K562 (cell line): ENCODE measurements at regions not wholly inside any gene's neighbourhood (a gene's known extent, or its start where the extent isn't known, plus 50 kb on each side); places are given as distances from the start of the nearest gene placed in this dataset.

Experiments
- ATAC-seq: fragments of 200-7000 bp; cut with Tn5 transposase; 3 replicates; pipeline ENCODE4 v1.9.1; 2020; ENCODE audit warnings: moderate library complexity
- BruUV-seq: library from RNA; stranded (reverse); fragments of 400-500 nt; replicated peaks from 2 replicates; lab custom pipeline; 2021; lab: Mats Ljungman, UMichigan
- CTCF ChIA-PET: fragments of 300-600 bp; formaldehyde crosslinking; extraction: SDS; loops from one replicate; lab custom pipeline; 2021; ENCODE audit warnings: low intra/inter-chr PET ratio; lab: Yijun Ruan, JAX
- POLR2A ChIA-PET: fragments of 300-600, 350-650 bp; sonication (Branson Sonifier 250); formaldehyde crosslinking; extraction: SDS; loops from one replicate; lab custom pipeline; 2021; ENCODE audit warnings: antibody characterized with exemption, inconsistent platforms; lab: Yijun Ruan, JAX
- DNase-seq, 4 experiments: peaks; one replicate each; pipeline versions ENCODE4 v3.0.0 to v3.0.0-alpha.2; 2011 to 2018; ENCODE audit warnings: low spot score in 3 of 4, mixed read lengths in 3 of 4; ENCODE audit errors: extremely low read depth in 1 of 4
- FAIRE-seq: peaks from 2 replicates; lab custom pipeline; 2011; peaks lifted over from hg19 to GRCh38; lab: Jason Lieb, UNC
- H2AFZ ChIP-seq: 2 replicates; pipeline ENCODE4 v1.6.0; 2011; ENCODE audit warnings: low read depth, low read length, control low read depth, inconsistent platforms
- H3K27ac ChIP-seq: fragments of 200-600 bp; 3 replicates; pipeline ENCODE4 v1.8.0; 2011; ENCODE audit warnings: low read depth, mild to moderate bottlenecking, control low read depth, inconsistent platforms, low read length, moderate library complexity, mixed read lengths; ENCODE audit errors: extremely low read depth
- H3K27me3 ChIP-seq, 2 experiments: fragments of 300-600 bp in 1 of 2; 2 replicates in 1 of 2; 3 replicates in 1 of 2; pipeline versions ENCODE4 v1.6.0 to v1.8.0; 2011; ENCODE audit warnings: inconsistent platforms in 2 of 2, low read length in 2 of 2, mild to moderate bottlenecking in 1 of 2, mixed read lengths in 1 of 2, moderate library complexity in 1 of 2; ENCODE audit not compliant: control insufficient read depth in 2 of 2, insufficient read depth in 2 of 2
- H3K36me3 ChIP-seq: fragments of 300-600 bp; 3 replicates; pipeline ENCODE4 v1.8.0; 2011; ENCODE audit warnings: mild to moderate bottlenecking, low read length, inconsistent platforms; ENCODE audit not compliant: control insufficient read depth, insufficient read depth
- H3K4me1 ChIP-seq, 2 experiments: fragments of 200-600 bp in 1 of 2; replicated peaks in 1 of 2; 2 replicates in 1 of 2; 3 replicates in 1 of 2; pipeline versions ENCODE4 v1.5.1 to v1.8.0; 2011; ENCODE audit warnings: inconsistent platforms in 2 of 2, low read length in 2 of 2, mild to moderate bottlenecking in 1 of 2, mixed read lengths in 1 of 2, moderate library complexity in 1 of 2; ENCODE audit not compliant: control insufficient read depth in 2 of 2, insufficient read depth in 2 of 2
- H3K4me2 ChIP-seq: 2 replicates; pipeline ENCODE4 v1.6.1; 2011; ENCODE audit warnings: low read length, control low read depth, inconsistent platforms, mixed read lengths; ENCODE audit not compliant: insufficient read depth
- H3K4me3 ChIP-seq: fragments of 200-600 bp; sonication (generic), shearing (Covaris generic); 2 replicates; pipeline ENCODE4 v1.5.1; 2016; ENCODE audit warnings: control low read depth, inconsistent platforms
- H3K79me2 ChIP-seq: fragments of 200-600 bp; 3 replicates; pipeline ENCODE4 v1.8.0; 2011; ENCODE audit warnings: low read length, inconsistent platforms; ENCODE audit not compliant: control insufficient read depth, insufficient read depth
- H3K9ac ChIP-seq, 2 experiments: 2 replicates each; pipeline versions ENCODE4 v1.6.0 to v1.6.1; 2011; ENCODE audit warnings: low read depth in 2 of 2, low read length in 2 of 2, control low read depth in 1 of 2, inconsistent platforms in 1 of 2, mild to moderate bottlenecking in 1 of 2, mixed read lengths in 1 of 2; ENCODE audit not compliant: insufficient read depth in 1 of 2
- H3K9me1 ChIP-seq: one replicate; pipeline ENCODE4 v1.6.0; 2011; ENCODE audit warnings: inconsistent platforms, mild to moderate bottlenecking, low read length, moderate library complexity; ENCODE audit not compliant: control insufficient read depth, insufficient read depth
- H3K9me3 ChIP-seq: replicated peaks from 2 replicates; pipeline ENCODE4 v1.5.1; 2011; ENCODE audit warnings: low read depth, low read length, inconsistent platforms; ENCODE audit not compliant: control insufficient read depth, insufficient read depth
- H4K20me1 ChIP-seq: replicated peaks from 2 replicates; pipeline ENCODE4 v1.6.1; 2011; ENCODE audit warnings: low read length, inconsistent platforms, mixed read lengths; ENCODE audit not compliant: control insufficient read depth, insufficient read depth
- ELF1 ChIP-seq: fragments of 200-800 bp; sonication (Bioruptor generic); IDR thresholded peaks from 2 replicates; pipeline ENCODE4 v1.6.1; 2016; ENCODE audit warnings: missing genetic modification characterization, missing compliant biosample characterization
- FOS ChIP-seq: IDR thresholded peaks from 3 replicates; pipeline ENCODE4 v1.6.1; 2011; ENCODE audit not compliant: insufficient read length; ENCODE audit errors: extremely low read depth
- HDGF ChIP-seq: fragments of 450-650 bp; IDR thresholded peaks from 2 replicates; pipeline ENCODE4 v1.6.1; 2016
- POLR2AphosphoS5 ChIP-seq: IDR thresholded peaks from 2 replicates; pipeline ENCODE4 v1.6.1; 2011; ENCODE audit warnings: mild to moderate bottlenecking, low read depth, low read length, moderate library complexity; ENCODE audit not compliant: control insufficient read depth, insufficient read depth
- POLR2H ChIP-seq: IDR thresholded peaks from 2 replicates; pipeline ENCODE4 v1.6.1; 2016; ENCODE audit warnings: missing genetic modification characterization, low read depth, mild to moderate bottlenecking, control low read depth, missing compliant biosample characterization, moderate library complexity
- RBBP5 ChIP-seq: fragments of 200-600 bp; sonication (generic); IDR thresholded peaks from 2 replicates; pipeline ENCODE4 v1.6.1; 2012; ENCODE audit warnings: borderline replicate concordance, mild to moderate bottlenecking, low read length, control low read depth, inconsistent platforms; ENCODE audit not compliant: insufficient read depth, poor library complexity, severe bottlenecking
- ZNF408 ChIP-seq: fragments of 250-450 bp; sonication (Bioruptor Pico); IDR thresholded peaks from 2 replicates; pipeline ENCODE4 v1.4.0; 2020; ENCODE audit warnings: low read depth, mild to moderate bottlenecking, moderate library complexity
- ZNF431 ChIP-seq: sonication (generic); formaldehyde crosslinking; IDR thresholded peaks from 2 replicates; pipeline ENCODE4 v1.8.0; 2022; ENCODE audit warnings: mild to moderate bottlenecking, missing genetic modification reagents
- WGBS: fragments of 100-300 bp; shearing (Covaris generic); methylation state at CpG from one replicate; pipeline ENCODE4 v1.1.6; 2016; ENCODE audit warnings: low coverage, mixed read lengths; ENCODE audit not compliant: insufficient coverage; ENCODE audit errors: missing lambda C conversion rate; 5-methylcytosine and 5-hydroxymethylcytosine counted together
- in situ Hi-C: fragments of 300-500 bp; cut with MboI; formaldehyde crosslinking; loops from 4 replicates; pipeline ENCODE4 v1.15.0; 2018; ENCODE audit warnings: inconsistent platforms, mixed read lengths
- intact Hi-C: fragments of 100-400 bp; cut with micrococcal nuclease; formaldehyde crosslinking; loops from 2 replicates; pipeline ENCODE4 v1.14.2; 2022

DNA sequence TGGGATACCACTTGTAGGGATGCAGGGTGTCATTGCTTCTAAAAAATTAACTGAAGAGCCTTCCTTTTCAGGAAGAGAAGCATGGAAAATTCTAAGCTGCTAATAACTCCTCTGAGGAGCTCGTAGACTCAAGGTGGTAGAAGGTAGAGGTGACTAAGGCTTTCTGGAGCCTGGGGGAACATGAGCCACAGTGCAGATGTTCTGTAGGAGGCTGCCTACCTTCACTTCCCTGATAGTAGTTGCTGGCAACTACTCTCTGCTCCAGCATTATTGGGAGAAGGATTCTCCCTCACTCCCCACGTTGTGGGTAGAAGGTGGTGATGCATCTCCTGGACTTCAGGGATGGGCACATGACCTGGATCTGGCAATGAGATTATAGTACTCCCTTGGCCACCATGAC lies 86.7 kb upstream of the STARD4 start:
- intact Hi-C loops (no loop called here), in situ Hi-C loops (no loop called here)
- 0% methylated on average over 2 of the region's 2 CpGs for WGBS
- BruUV-seq, result no TSS peak
- Histone ChIP-seq H3K36me3 (no peaks in the 10 kb centered on the region), H3K27ac (no peak overlapping the region), H3K9ac (no peak overlapping the region), H2AFZ (no peak overlapping the region), H3K4me3 (no peak overlapping the region), H3K79me2 (no peaks in the 10 kb centered on the region), H3K4me1 (no peaks in the 10 kb centered on the region), H3K9me1 (no peaks in the 10 kb centered on the region), H4K20me1 (no peaks in the 10 kb centered on the region), H3K4me2 (no peak overlapping the region), H3K9me3 (no peaks in the 10 kb centered on the region), H3K27me3 (no peaks in the 10 kb centered on the region)
- no peak for ATAC-seq
- no peak for DNase-seq
- CTCF ChIA-PET, result no interaction called here
- no peak for TF ChIP-seq FOS
- TF ChIP-seq POLR2H, result no peak
- no peak for TF ChIP-seq ZNF408
- TF ChIP-seq ELF1 (tag), result no peak
- no peak for TF ChIP-seq RBBP5
- TF ChIP-seq POLR2AphosphoS5, result no peak
- no peak for TF ChIP-seq ZNF431 (CRISPR knock-in tag)
- TF ChIP-seq HDGF, result no peak
- POLR2A ChIA-PET, result interaction anchor here (0.7 kb wide), 1 partner anchor 11 kb away, joined by 3 read pairs; no protein-coding TSS in a partner anchor
- no peak for FAIRE-seq
